ENCODE measurements at regions not wholly inside any gene's neighbourhood (a gene's known extent, or its start where the extent isn't known, plus 50 kb on each side); places are given as distances from the start of the nearest gene placed in this dataset.
A peak's percentile ranks its signal among the peaks of the same experiment; 100 is the strongest.

GRCh38 chr14:53879022-53879686, 77.5 kb downstream of the BMP4 start:
- no peak overlapping the region for H3K4me3 Mint-ChIP-seq
- no peaks in the 10 kb centered on the region for H3K27me3 ChIP-seq (ENCODE audit: insufficient read depth, low read length)
- H3K14ac ChIP-seq (ENCODE audit: insufficient read depth, low read length), result no peak overlapping the region
- WGBS (ENCODE audit: extremely low coverage, insufficient read length, low lambda C conversion rate), result no CpG with 5 or more reads among the region's 8 CpGs
- H3K79me2 ChIP-seq (ENCODE audit: insufficient read depth, low read length), result no peaks in the 10 kb centered on the region
- no peaks in the 10 kb centered on the region for H4K20me1 ChIP-seq (ENCODE audit: control insufficient read depth, insufficient read depth, insufficient read length)
- H4K5ac ChIP-seq (ENCODE audit: insufficient read length, low read depth, low read length), result no peak overlapping the region
- H3K4me2 ChIP-seq (ENCODE audit: insufficient read depth, insufficient read length, low read length), result no peak overlapping the region
- no peak overlapping the region for H4K8ac ChIP-seq (replicated peaks; ENCODE audit: insufficient read length, low read depth, low read length)
- TF ChIP-seq, protein P1, sequence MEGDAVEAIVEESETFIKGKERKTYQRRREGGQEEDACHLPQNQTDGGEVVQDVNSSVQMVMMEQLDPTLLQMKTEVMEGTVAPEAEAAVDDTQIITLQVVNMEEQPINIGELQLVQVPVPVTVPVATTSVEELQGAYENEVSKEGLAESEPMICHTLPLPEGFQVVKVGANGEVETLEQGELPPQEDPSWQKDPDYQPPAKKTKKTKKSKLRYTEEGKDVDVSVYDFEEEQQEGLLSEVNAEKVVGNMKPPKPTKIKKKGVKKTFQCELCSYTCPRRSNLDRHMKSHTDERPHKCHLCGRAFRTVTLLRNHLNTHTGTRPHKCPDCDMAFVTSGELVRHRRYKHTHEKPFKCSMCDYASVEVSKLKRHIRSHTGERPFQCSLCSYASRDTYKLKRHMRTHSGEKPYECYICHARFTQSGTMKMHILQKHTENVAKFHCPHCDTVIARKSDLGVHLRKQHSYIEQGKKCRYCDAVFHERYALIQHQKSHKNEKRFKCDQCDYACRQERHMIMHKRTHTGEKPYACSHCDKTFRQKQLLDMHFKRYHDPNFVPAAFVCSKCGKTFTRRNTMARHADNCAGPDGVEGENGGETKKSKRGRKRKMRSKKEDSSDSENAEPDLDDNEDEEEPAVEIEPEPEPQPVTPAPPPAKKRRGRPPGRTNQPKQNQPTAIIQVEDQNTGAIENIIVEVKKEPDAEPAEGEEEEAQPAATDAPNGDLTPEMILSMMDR (conservative IDR thresholded peaks at IDR 0.05), result no peak
- H3K36me3 Mint-ChIP-seq (ENCODE audit: insufficient read depth in 1 of 3, low read depth in 3 of 3), result no peaks in the 10 kb centered on the region; a peak in 1 of 7 replicates
- H3K9me3 Mint-ChIP-seq, result peaks cover 4% of the 10 kb centered on the region in 2 experiments; a peak in 2 of 5 replicates
- no peak overlapping the region for H3K4ac ChIP-seq (ENCODE audit: low read depth, low read length)
- H3K23me2 ChIP-seq (ENCODE audit: insufficient read length, low read depth, low read length, poor library complexity, severe bottlenecking), result no peaks in the 10 kb centered on the region
- H4K91ac ChIP-seq (ENCODE audit: insufficient read length, low read depth, low read length), result no peak overlapping the region
- H3K23ac ChIP-seq (ENCODE audit: insufficient read length, low read depth, low read length), result no peak overlapping the region
- H2AFZ ChIP-seq (ENCODE audit: low read length), result no peak overlapping the region
- no peak for DNase-seq
- no peak overlapping the region for H3K27ac Mint-ChIP-seq
- no peak overlapping the region for H2BK5ac ChIP-seq (ENCODE audit: insufficient read length, low read length)
- H2AK5ac ChIP-seq (ENCODE audit: insufficient read length, low read length), result peak overlapping the region; percentile 75
- no peak overlapping the region for H2BK15ac ChIP-seq (ENCODE audit: low read depth, low read length)
- no peak overlapping the region for H3K56ac ChIP-seq (ENCODE audit: insufficient read length, low read depth, low read length)
- no peaks in the 10 kb centered on the region for H3K79me1 ChIP-seq (ENCODE audit: insufficient read depth, low read depth, low read length, poor library complexity, severe bottlenecking)
- H3K27ac ChIP-seq (ENCODE audit: insufficient read length, low read depth, low read length), result no peak overlapping the region
- no peaks in the 10 kb centered on the region for H3K4me1 Mint-ChIP-seq
- no peaks in the 10 kb centered on the region for H3K9me3 ChIP-seq (ENCODE audit: control insufficient read depth, low read depth, low read length)
- no peak overlapping the region for H3T11ph ChIP-seq (ENCODE audit: low read length)
- H3K27me3 Mint-ChIP-seq (ENCODE audit: low read depth), result no peaks in the 10 kb centered on the region; the same call in 1 of the 2 replicates
- no peak overlapping the region for H3K18ac ChIP-seq (ENCODE audit: insufficient read length, low read depth, low read length)
- no peaks in the 10 kb centered on the region for H3K4me1 ChIP-seq (ENCODE audit: insufficient read depth, low read length)
- no peak overlapping the region for H3K9ac ChIP-seq (ENCODE audit: extremely low read depth, insufficient read length, low read length)
- H2BK20ac ChIP-seq (ENCODE audit: low read depth, low read length, poor library complexity, severe bottlenecking), result no peak overlapping the region
- no peak overlapping the region for H2BK12ac ChIP-seq (ENCODE audit: insufficient read length, low read depth, low read length)
- H2BK120ac ChIP-seq (ENCODE audit: low read depth, low read length, poor library complexity, severe bottlenecking), result no peak overlapping the region
